ENCODE measurements at regions not wholly inside any gene's neighbourhood (a gene's known extent, or its start where the extent isn't known, plus 50 kb on each side); places are given as distances from the start of the nearest gene placed in this dataset.

DNA sequence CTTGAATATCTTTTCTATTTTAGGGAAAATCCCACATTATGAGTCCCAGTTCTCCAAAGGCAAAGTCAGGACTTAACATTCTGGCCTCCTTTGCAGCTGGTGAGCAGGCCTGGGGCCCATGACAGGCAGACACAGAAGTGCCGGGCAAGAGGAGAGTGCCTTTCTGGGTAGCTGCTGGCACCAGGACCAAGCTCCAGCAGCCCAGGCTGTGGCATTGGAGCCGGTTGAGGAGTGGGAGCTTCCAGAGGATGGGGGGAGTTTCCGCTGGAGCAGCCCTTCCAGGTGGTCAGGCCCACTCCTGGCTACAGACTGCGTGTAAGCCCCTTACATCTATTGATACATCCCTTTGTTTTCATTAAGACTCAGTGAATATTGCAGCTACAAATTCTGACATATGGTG, 123.9 kb downstream of the URB2 start:
- no peak for TF ChIP-seq EZH2phosphoT487 (IDR thresholded peaks at IDR 0.05; ENCODE audit: low read depth)
- TF ChIP-seq, protein P1, sequence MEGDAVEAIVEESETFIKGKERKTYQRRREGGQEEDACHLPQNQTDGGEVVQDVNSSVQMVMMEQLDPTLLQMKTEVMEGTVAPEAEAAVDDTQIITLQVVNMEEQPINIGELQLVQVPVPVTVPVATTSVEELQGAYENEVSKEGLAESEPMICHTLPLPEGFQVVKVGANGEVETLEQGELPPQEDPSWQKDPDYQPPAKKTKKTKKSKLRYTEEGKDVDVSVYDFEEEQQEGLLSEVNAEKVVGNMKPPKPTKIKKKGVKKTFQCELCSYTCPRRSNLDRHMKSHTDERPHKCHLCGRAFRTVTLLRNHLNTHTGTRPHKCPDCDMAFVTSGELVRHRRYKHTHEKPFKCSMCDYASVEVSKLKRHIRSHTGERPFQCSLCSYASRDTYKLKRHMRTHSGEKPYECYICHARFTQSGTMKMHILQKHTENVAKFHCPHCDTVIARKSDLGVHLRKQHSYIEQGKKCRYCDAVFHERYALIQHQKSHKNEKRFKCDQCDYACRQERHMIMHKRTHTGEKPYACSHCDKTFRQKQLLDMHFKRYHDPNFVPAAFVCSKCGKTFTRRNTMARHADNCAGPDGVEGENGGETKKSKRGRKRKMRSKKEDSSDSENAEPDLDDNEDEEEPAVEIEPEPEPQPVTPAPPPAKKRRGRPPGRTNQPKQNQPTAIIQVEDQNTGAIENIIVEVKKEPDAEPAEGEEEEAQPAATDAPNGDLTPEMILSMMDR (IDR thresholded peaks at IDR 0.05; ENCODE audit: low read depth, low read length), result no peak

All from OCI-LY3 (cell line).